PC-3 (cell line): ENCODE measurements at regions not wholly inside any gene's neighbourhood (a gene's known extent, or its start where the extent isn't known, plus 50 kb on each side); places are given as distances from the start of the nearest gene placed in this dataset.

ENCODE experiments used
- ATAC-seq: fragments of 200-7000 bp; cut with Tn5 transposase; 2 replicates; pipeline ENCODE4 v1.9.1; 2020; ENCODE audit warnings: mild to moderate bottlenecking, moderate library complexity
- BruUV-seq: library from RNA; stranded (reverse); fragments of 400-500 nt; replicated peaks from 2 replicates; lab custom pipeline; 2021; lab: Mats Ljungman, UMichigan
- CTCF ChIA-PET: fragments of 300-600 bp; sonication (Branson Sonifier 250); formaldehyde crosslinking; loops from one replicate; lab custom pipeline; 2022; ENCODE audit warnings: antibody characterized with exemption; lab: Charles Lee
- POLR2A ChIA-PET: fragments of 300-600 bp; sonication (Branson Sonifier 250); formaldehyde crosslinking; loops from one replicate; lab custom pipeline; 2022; ENCODE audit warnings: antibody characterized with exemption; ENCODE audit not compliant: unreplicated experiment; lab: Charles Lee
- DNase-seq: peaks from one replicate; pipeline ENCODE4 v3.0.0-alpha.2; 2015
- H2AFZ ChIP-seq: fragments of 300-600 bp; sonication (generic); 2 replicates; pipeline ENCODE4 v1.6.0; 2016; ENCODE audit warnings: antibody characterized with exemption, low read length
- H3F3A ChIP-seq: fragments of 300-600 bp; sonication (generic); one replicate; pipeline ENCODE4 v1.6.0; 2017; ENCODE audit warnings: antibody characterized with exemption, low read length, control low read depth, mild to moderate bottlenecking; ENCODE audit not compliant: unreplicated experiment
- H3K27ac ChIP-seq: fragments of 300-600 bp; sonication (generic); 2 replicates; pipeline ENCODE4 v1.5.1; 2016; ENCODE audit warnings: mild to moderate bottlenecking, low read length
- H3K27me3 ChIP-seq: fragments of 300-600 bp; sonication (generic); 2 replicates; pipeline ENCODE4 v1.6.1; 2016; ENCODE audit warnings: low read length, mixed read lengths
- H3K36me3 ChIP-seq: fragments of 300-600 bp; sonication (generic); 2 replicates; pipeline ENCODE4 v1.6.1; 2016; ENCODE audit warnings: low read depth, mixed run types, low read length, mixed read lengths
- H3K4me1 ChIP-seq: fragments of 300-600 bp; sonication (generic); 2 replicates; pipeline ENCODE4 v1.5.1; 2016; ENCODE audit warnings: low read length; ENCODE audit not compliant: insufficient read depth
- H3K4me2 ChIP-seq: fragments of 300-600 bp; sonication (generic); 2 replicates; pipeline ENCODE4 v1.6.0; 2016; ENCODE audit warnings: low read length
- H3K4me3 ChIP-seq: fragments of 300-600 bp; sonication (generic); 2 replicates; pipeline ENCODE4 v1.5.1; 2016; ENCODE audit warnings: mild to moderate bottlenecking, low read length, mixed read lengths
- H3K79me2 ChIP-seq: fragments of 300-600 bp; sonication (generic); 2 replicates; pipeline ENCODE4 v1.6.1; 2017; ENCODE audit warnings: low read length, mixed read lengths
- H3K9ac ChIP-seq: fragments of 300-600 bp; sonication (generic); 2 replicates; pipeline ENCODE4 v1.6.0; 2016; ENCODE audit warnings: mild to moderate bottlenecking, low read length
- H3K9me2 ChIP-seq: fragments of 300-600 bp; sonication (generic); replicated peaks from 2 replicates; pipeline ENCODE4 v1.6.1; 2016; ENCODE audit warnings: mixed run types, low read length, mixed read lengths
- H3K9me3 ChIP-seq: fragments of 300-600 bp; sonication (generic); 2 replicates; pipeline ENCODE4 v1.6.1; 2016; ENCODE audit warnings: low read length, mixed read lengths
- H4K20me1 ChIP-seq: fragments of 300-600 bp; sonication (generic); 2 replicates; pipeline ENCODE4 v1.6.1; 2016; ENCODE audit warnings: low read length, mixed read lengths
- EZH2 ChIP-seq: fragments of 300-600 bp; sonication (generic); IDR thresholded peaks from one replicate; pipeline ENCODE4 v1.6.1; 2017; ENCODE audit warnings: antibody characterized with exemption, mild to moderate bottlenecking, low read length; ENCODE audit not compliant: unreplicated experiment
- EZH2phosphoT487 ChIP-seq: fragments of 300-600 bp; sonication (generic); IDR thresholded peaks from 2 replicates; pipeline ENCODE4 v1.6.1; 2018; ENCODE audit warnings: mild to moderate bottlenecking, antibody characterized with exemption, low read length, borderline replicate concordance
- intact Hi-C: fragments of 100-400 bp; cut with micrococcal nuclease; formaldehyde crosslinking; loops from 2 replicates; pipeline ENCODE4 v1.9.0; 2023
- TF ChIP-seq, protein P1 (sequence below): fragments of 300-600 bp; sonication (generic); conservative IDR thresholded peaks from 2 replicates; pipeline ENCODE4 v1.5.1; 2017; ENCODE audit warnings: antibody characterized with exemption, low read depth, mild to moderate bottlenecking, low read length

DNA sequence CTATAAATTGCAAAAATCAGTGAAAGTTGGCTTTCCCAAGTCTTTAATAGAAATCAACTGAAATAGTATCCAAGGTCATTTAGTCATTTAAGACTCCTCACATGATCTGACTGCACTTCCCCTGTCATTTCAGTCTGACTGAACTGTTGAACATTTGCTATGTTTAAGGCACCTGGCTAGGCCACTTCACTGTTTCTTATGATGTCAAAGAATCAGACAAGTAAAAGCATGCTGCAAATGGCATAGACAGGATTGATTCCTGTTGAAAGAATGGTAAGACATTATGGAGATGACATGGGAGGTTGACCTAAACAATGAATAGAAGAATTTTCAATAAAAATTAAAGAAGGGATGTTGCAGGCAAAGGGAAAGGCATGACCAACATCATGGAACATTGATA is 502.1 kb downstream of the NFIB start:
- Histone ChIP-seq H3K9me2 (no peaks in the 10 kb centered on the region), H3F3A (no peaks in the 10 kb centered on the region), H3K27me3 (no peaks in the 10 kb centered on the region), H3K27ac (no peak overlapping the region), H3K79me2 (no peaks in the 10 kb centered on the region), H3K4me2 (no peak overlapping the region), H3K4me1 (no peaks in the 10 kb centered on the region), H3K9ac (no peak overlapping the region), H3K4me3 (no peak overlapping the region), H3K36me3 (no peaks in the 10 kb centered on the region), H3K9me3 (no peaks in the 10 kb centered on the region), H2AFZ (no peak overlapping the region), H4K20me1 (no peaks in the 10 kb centered on the region)
- BruUV-seq, result no TSS peak
- ATAC-seq (no peak), DNase-seq (no peak)
- POLR2A ChIA-PET, result no interaction called here
- CTCF ChIA-PET, result no interaction called here
- no peak for TF ChIP-seq EZH2phosphoT487
- TF ChIP-seq EZH2, result no peak
- TF ChIP-seq, protein P1, sequence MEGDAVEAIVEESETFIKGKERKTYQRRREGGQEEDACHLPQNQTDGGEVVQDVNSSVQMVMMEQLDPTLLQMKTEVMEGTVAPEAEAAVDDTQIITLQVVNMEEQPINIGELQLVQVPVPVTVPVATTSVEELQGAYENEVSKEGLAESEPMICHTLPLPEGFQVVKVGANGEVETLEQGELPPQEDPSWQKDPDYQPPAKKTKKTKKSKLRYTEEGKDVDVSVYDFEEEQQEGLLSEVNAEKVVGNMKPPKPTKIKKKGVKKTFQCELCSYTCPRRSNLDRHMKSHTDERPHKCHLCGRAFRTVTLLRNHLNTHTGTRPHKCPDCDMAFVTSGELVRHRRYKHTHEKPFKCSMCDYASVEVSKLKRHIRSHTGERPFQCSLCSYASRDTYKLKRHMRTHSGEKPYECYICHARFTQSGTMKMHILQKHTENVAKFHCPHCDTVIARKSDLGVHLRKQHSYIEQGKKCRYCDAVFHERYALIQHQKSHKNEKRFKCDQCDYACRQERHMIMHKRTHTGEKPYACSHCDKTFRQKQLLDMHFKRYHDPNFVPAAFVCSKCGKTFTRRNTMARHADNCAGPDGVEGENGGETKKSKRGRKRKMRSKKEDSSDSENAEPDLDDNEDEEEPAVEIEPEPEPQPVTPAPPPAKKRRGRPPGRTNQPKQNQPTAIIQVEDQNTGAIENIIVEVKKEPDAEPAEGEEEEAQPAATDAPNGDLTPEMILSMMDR, result no peak
- intact Hi-C loops, result no loop called here

DNA sequence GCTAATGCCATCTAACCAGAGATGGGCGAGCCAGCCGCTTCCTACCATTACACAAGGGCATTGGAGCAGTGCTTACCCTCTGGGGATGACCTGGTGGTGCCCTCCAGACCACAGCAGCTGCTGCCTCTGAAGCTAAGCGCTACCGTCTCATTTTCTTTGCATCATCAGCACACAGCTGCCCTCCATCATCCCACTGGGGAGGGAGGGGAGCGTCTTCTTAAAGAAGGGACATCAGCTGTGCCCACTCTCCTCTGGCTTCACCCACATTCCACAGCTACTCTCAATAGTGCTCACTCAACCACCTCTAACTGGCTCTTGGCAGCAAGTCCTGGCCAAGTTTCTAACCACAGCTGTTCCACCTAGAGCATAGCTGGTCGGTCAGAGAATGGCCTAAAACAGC is 503.4 kb downstream of the NFIB start:
- Histone ChIP-seq H3K79me2 (no peaks in the 10 kb centered on the region), H3K9ac (no peak overlapping the region), H2AFZ (no peak overlapping the region), H3K4me2 (no peak overlapping the region), H3K9me3 (no peaks in the 10 kb centered on the region), H3K4me1 (0 out of 2 replicates have a peak, but pooled peaks cover under 1% of the 10 kb centered on the region), H3K9me2 (no peaks in the 10 kb centered on the region), H3K27ac (no peak overlapping the region), H3F3A (no peaks in the 10 kb centered on the region), H3K4me3 (no peak overlapping the region), H3K36me3 (no peaks in the 10 kb centered on the region), H3K27me3 (no peaks in the 10 kb centered on the region), H4K20me1 (no peaks in the 10 kb centered on the region)
- no peak for DNase-seq
- ChIA-PET CTCF (no interaction called here), POLR2A (no interaction called here)
- TF ChIP-seq EZH2phosphoT487 (no peak), EZH2 (no peak)
- TF ChIP-seq, protein P1, result no peak
- intact Hi-C loops, result no loop called here
- no peak for ATAC-seq
- BruUV-seq, result no TSS peak

DNA sequence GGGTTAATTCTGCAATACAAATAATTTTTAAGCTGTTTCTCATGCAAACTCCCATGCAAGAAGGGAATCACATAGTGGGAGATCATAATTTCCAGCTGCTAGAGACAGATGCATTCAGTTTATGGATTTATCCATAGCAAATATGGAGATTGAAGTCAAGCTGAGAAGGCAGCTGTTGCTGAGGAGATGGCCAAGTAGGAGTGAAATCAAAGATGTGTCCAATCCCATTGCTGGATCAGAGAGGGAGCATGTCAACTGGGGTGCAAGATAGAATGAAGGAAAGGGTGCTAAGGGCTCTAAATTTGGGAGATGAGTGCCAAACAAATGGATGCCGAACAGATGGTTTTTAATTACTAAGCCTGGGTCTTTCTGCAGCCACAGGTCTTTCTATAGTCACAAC is 504.5 kb downstream of the NFIB start:
- no peak for ATAC-seq

More for the DNA sequence above, 504.5 kb downstream of the NFIB start:
- TF ChIP-seq, protein P1, result no peak
- TF ChIP-seq EZH2 (no peak), EZH2phosphoT487 (no peak)
- no peak overlapping the region for H3K4me3 ChIP-seq
- no peaks in the 10 kb centered on the region for H3K27me3 ChIP-seq
- no peaks in the 10 kb centered on the region for H3K79me2 ChIP-seq
- no peak overlapping the region for H3K27ac ChIP-seq
- no peaks in the 10 kb centered on the region for H3K9me3 ChIP-seq
- H3K9me2 ChIP-seq, result no peaks in the 10 kb centered on the region
- no peaks in the 10 kb centered on the region for H3F3A ChIP-seq
- no peaks in the 10 kb centered on the region for H3K36me3 ChIP-seq
- no peak for DNase-seq
- ChIA-PET POLR2A (no interaction called here), CTCF (no interaction called here)
- no peaks in the 10 kb centered on the region for H4K20me1 ChIP-seq
- intact Hi-C loops, result no loop called here
- H3K9ac ChIP-seq, result no peak overlapping the region
- no peak overlapping the region for H2AFZ ChIP-seq
- H3K4me1 ChIP-seq, result peaks cover 11% of the 10 kb centered on the region
- no TSS peak for BruUV-seq
- no peak overlapping the region for H3K4me2 ChIP-seq
